ENCODE measurements at regions not wholly inside any gene's neighbourhood (a gene's known extent, or its start where the extent isn't known, plus 50 kb on each side); places are given as distances from the start of the nearest gene placed in this dataset.
"Not testable (repeated sequence)": the region's sequence is repeated elsewhere in the genome, so short reads cannot be mapped to it uniquely, and the experiment has no call there.

DNA sequence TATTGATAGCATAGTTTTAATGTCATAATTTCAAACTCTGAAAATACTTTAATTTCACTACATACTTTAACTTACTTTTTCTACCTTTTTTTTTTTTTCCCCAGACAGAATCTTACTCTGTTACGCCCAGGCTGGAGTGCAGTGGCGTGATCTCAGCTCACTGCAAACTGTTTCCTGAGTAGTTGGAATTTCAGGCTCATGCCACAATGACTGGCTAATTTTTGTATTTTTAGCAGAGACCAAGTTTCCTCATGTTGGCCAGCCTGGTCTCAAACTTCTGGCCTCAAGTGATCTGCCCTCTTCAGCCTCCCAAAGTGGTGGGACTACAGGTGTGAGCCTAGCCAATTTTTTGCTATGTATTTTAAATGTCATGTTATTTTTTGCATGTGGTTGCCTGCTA lies 741.6 kb downstream of the TRAM1L1 start:
- no peak for DNase-seq (ENCODE audit: low read depth in 4 of 4, low spot score in 3 of 4)

DNA sequence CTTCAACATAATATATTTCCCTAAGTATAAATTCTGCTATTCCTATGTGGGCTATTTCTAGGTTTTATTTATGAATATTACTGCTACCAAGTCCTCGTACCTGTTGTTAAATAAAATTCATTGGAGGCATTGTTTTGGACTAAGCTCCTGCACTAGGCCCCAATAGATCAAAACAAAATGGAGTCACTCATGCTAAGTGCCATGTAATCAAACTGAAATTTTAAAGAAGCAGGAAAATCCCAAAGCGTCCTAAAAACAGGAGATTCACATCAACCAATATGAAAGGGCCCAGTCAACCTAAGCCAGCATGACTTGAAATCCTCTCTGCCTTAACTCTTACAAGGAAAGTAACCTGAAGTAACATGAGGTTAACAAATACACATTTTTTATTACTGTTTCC lies 743.2 kb downstream of the TRAM1L1 start:
- DNase-seq (ENCODE audit: low read depth in 4 of 4, low spot score in 3 of 4): no peak

DNA sequence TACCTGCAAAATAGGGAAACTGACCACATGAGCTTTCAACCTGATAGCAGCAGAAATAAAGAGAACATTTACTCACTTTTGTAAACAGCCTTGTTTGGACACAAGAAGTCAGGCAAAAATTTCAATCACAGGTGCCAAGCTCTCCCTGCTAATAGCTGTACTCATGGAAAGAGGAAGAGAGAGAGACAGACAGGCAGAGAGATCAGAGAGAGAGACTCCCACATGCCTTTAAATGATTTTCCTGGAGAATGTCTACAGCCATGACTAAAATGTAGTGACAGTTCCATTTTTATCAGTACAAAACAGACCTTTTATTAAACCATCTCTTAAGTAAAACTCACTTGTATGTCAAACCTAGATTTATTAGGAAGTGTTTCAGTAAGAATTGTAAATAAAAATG lies 752.9 kb downstream of the TRAM1L1 start:
- DNase-seq (ENCODE audit: low read depth in 4 of 4, low spot score in 3 of 4): no peak

DNA sequence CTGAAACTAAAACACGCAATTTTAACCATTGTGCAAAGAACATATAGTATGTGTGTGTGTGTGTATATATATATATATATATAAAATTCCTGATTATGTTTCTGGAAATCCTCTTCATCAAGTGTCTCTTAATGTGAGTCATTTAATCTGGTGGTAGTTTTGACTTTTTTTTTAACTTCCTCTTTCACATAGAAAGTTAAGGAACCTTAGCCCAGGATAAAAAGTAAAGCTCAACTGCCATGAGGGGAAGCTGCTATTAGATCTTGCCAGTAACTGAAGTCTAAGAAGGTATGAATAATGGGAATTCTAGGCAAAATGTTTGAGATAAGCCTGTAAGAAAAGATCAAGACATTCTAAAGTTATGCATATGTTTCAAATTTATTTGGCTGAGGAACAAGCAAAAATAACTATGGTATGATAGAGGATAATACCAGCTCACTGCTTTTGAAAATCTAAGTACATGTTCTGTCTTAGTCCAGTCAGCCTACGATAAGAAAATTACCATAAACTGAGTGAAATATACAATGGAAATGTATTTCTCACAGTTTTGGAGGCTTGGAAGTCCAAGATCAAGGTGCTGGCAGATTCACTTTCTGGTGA lies 757.0 kb downstream of the TRAM1L1 start:
- no peak for DNase-seq (ENCODE audit: low read depth in 4 of 4, low spot score in 3 of 4)

DNA sequence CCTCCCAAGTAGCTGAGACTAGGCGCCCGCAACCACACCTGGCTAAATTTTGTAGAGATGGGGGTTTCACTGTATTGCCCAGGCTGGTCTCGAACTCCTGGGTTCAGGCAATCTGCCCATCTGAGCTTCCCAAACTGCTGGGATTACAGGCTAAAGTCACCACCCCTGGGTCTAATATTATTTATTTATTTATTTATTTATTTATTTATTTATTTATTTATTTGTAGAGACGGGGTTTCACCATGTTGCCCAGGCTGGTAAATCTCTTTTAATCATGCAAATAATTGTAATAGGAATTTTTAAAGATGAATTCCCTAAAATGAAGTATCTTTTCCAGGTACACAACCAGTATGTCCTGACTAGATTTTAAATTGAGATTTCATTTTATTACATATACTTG lies 761.8 kb downstream of the TRAM1L1 start:
- no peak for DNase-seq (ENCODE audit: low read depth in 4 of 4, low spot score in 3 of 4)

DNA sequence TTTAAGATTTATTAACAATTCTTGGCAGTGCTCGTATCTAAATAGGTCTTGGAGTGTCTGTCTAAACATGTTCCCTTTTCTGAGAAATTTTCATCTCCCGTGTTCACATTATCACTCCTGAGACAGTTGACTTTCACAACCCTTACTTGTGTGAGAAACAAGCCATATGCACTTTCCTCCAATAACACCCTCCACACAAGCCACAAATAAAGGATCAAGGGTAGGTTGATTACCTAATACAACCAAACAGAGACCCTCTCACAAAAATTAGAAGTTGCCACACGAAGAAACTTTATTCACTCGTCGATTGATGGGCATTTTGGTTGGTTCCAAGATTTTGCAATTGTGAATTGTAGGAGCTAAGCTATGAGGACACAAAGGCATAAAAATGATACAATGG lies 763.9 kb downstream of the TRAM1L1 start:
- DNase-seq (ENCODE audit: low read depth in 4 of 4, low spot score in 3 of 4): no peak

DNA sequence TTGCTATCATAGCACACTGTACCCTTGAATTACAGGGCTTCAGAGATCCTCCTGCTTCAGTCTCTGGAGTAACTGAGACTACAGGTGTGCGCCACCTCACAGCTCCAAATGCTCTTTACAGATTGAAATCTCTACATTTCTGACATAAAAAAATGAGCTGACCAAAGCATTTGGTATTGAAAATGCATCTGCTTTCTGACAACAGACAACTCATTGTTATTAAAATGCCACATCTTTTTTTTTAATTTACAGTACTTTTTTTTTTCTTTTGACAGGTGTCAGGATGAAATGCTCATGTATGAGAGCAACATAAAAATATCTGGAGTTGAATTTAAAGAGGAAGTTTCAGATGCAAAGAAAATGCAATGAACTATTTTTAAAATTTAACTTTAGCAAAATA lies 764.5 kb downstream of the TRAM1L1 start:
- DNase-seq (ENCODE audit: low read depth in 4 of 4, low spot score in 3 of 4): no peak

DNA sequence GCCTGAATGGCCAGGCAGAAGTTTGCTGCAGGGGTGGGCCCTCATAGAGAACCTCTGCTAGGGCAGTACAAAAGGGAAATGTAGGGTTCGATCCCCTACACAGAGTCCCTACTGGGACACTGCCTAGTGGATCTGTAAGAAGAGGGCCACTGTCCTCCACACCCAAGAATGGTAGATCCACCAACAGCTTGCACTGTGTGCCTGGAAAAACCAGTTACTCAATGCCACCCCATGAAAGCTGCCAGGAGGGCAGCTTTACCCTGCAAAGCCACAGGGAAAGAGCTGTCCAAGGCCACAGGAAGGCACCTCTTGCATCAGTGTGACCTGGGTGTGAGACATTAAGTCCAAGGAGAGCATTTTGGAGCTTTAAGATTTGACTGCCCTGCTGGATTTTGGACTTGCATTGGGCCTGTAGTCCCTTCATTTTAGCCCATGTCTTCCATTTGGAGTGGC lies 781.6 kb downstream of the TRAM1L1 start:
- DNase-seq (ENCODE audit: low read depth in 4 of 4, low spot score in 3 of 4): no peak

DNA sequence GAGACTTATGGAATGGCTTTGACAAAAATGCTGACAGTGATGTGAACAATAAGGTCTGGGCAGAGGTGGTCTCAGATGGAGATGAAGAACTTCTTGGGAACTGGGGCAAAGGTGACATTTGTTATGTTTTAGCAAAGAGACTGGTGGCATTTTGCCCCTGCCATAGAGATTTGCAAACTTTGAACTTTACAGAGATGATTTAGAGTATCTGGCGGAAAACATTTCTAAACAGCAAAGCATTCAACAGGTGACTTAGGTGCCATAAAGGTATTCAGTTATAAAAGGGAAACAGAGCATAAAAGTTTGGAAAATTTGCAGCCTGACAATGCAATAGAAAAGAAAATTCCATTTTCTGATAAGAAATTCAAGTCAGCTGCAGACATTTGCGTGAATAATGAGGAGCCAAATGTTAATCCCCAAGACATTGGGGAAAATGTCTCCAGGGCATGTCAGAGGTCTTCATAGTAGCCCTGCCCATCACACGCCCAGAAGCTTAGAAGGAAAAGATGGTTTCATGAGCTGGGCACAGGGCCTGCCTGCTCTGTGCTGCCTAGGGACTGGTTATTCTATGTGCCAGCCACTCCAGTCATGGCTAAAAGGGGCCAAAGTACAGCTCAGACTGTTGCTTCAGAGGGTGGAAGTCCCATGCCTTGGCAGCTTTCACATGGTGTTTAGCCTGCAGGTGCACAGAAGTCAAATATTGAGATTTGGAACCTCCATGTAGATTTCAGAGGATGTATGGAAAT lies 782.2 kb downstream of the TRAM1L1 start:
- DNase-seq (ENCODE audit: low read depth in 4 of 4, low spot score in 3 of 4): no peak

DNA sequence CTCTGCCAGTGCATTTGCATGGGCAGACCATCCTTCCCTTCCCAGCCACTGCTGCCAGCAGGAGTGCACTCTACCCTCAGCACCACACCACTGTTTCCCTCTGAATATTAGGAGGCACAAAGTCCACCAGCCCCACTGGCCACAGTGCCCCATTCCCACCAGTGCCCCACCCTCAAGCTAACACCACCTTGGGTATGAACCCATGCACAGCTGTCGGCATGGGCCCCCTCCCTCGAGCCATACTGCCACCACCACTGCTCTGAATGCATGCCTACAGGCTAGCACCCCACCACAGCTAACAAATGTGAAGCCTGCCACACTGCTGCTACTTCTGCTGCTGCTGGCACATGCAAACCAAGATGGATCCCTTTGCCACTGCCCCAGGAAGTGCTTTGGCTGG lies 810.4 kb downstream of the TRAM1L1 start:
- no peak for DNase-seq (ENCODE audit: low read depth in 4 of 4, low spot score in 3 of 4)

DNA sequence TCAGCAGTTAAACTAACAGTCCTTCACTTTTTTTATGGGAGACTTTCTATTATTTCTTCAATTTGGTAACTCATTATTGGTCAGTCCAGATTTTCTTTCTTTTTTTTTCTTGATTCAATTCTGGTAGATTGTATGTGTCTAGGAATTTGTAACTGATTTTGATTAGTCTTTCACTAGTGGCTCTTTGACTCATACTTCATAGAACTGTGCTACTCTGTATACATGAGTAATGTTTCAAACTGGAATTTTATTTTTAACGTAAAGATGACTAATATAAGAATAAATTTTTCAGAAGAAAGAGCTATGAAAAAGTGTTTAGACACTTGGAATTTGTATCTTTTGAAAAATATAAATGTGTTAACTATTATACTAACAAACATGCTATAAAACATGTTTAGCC lies 813.0 kb downstream of the TRAM1L1 start:
- no peak for DNase-seq (ENCODE audit: low read depth in 4 of 4, low spot score in 3 of 4)

DNA sequence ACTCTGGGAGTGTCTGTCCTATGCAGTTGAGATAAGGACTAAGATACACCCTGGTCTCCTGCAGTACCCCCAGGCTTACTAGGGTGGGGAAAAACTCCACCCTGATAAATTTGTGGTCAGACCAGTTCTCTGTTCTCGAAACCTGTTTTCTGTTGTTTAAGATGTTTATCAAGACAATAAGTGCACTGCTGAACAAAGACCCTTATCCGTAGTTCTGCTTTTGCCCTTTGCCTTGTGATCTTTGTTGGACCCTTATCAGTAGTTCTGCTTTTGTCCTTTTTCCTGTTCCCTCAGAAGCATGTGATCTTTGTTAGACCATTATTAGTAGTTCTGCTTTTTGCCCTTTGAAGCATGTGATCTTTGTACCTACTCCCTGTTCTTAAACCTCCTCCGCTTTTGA lies 824.4 kb downstream of the TRAM1L1 start:
- not testable (repeated sequence) for DNase-seq (ENCODE audit: low read depth in 4 of 4, low spot score in 3 of 4)

DNA sequence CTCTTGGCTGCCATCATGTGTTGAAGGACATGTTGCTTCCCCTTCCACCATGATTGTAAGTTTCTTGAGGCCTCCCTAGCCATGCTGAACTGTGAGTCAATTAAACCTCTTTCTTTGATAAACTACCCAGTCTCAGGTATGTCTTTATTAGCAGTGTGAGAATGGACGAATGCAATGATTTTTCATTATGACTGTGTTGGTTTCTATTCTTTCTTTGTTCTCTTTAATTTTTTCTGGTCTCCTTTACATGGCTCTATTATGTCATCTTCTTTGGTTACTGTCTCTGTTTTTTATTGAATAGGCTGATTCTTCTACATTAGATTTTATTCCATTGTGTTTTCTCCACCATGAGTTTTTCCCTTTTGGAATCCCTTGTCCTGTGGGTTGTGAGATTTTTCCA lies 840.6 kb downstream of the TRAM1L1 start:
- no peak for DNase-seq (ENCODE audit: low read depth in 4 of 4, low spot score in 3 of 4)

DNA sequence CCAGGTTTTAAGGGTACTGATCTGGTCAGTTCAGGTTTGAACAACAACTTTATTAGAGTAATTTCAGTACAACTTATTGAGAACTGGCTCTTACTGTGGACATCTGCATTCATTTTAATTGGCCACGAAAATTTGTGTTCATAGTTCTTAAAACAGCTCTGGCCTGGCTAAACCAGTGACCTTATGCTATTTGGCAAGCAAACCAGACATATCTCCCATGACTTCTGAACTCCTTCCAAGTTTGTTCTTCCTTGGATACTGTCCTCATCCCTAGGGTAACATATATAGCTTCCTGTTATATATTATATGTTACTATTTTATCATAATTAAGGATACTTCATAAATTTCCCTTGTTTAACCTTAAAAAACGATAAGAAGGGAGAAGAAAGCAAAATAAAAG lies 841.9 kb downstream of the TRAM1L1 start:
- DNase-seq (ENCODE audit: low read depth in 4 of 4, low spot score in 3 of 4): no peak

DNA sequence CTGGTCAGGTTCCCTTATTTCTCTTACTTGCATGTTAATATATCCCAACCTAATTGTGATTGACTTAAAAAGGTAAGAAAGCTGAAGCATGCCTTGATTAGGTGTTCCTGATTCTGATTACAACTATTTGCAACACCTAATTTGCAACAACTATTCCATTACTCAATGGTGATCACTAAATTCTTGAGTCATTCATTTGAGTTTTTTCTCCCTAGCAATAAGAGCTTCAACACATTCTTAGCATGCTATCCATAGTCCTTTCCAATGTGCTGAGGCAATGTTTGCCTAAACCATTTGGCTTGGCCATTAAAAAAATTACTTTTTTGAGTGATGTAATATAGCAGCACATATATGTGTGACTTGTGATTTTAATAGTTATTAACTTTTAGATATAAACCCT lies 851.4 kb downstream of the TRAM1L1 start:
- no peak for DNase-seq (ENCODE audit: low read depth in 4 of 4, low spot score in 3 of 4)

DNA sequence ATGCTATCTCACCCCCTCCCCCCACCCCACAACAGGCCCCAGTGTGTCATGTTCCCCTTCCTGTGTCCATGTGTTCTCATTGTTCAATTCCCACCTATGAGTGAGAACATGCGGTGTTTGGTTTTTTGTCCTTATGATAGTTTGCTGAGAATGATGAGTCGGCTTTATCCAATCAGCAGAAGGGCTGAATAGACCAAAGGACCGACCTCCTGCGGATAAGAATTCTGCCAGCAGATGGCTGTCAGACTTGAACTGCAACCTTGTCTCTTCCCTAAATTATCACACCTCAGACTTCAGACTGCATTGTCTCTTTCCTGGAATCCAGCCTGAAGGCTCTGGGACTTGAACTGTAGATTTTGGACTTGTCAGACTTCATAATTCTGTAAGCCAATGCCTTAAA lies 853.4 kb downstream of the TRAM1L1 start:
- DNase-seq (ENCODE audit: low read depth in 4 of 4, low spot score in 3 of 4): not testable (repeated sequence)

DNA sequence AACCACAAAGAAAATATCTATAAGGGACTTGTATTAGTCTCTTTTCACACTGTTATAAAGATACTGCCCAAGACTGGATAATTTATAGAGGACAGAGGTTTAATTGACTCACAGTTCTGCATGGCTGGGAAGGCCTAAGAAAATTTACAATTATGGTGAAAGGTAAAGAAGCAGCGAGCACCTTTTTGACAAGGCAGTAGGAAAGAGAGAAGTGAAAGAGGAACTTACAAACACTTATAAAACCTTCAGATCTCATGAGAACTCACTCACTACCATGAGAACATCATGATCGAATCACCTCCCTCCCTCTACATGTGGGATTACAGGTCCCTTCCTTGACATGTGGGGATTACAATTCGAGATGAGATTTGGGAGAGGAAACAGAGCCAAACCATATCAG lies 856.0 kb downstream of the TRAM1L1 start:
- no peak for DNase-seq (ENCODE audit: low read depth in 4 of 4, low spot score in 3 of 4)

DNA sequence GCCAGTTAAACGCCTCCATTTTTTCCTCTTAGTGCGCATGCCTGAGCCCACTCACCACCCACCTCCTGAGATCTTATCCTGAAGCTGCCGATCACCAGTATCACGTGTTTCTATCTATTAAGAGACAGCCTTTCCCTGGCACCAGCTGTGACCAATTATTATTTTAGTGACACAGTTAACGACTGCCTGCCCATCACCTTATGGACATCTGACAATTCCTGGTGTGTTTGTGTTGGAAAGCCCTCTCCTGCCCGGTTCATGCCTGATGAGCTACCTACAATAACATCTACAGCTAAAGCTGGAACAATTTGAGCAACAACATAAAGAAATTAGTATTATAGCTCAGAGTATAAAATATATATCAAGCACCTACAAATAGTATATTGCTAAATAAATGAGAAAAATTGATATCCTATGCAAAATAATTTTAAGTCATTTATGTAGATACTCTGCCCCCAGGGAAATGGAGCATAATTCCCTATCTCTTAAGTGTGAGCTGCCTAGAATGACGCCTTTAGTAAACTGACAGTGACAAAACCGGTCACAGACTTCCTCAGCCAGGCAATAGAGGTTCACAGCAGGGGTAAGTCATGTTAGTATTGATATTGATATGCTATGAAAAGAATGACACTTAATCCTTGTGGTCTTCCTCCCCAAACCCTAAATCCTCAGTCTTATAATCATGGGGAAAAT lies 862.2 kb downstream of the TRAM1L1 start:
- no peak for DNase-seq (ENCODE audit: low read depth in 4 of 4, low spot score in 3 of 4)

DNA sequence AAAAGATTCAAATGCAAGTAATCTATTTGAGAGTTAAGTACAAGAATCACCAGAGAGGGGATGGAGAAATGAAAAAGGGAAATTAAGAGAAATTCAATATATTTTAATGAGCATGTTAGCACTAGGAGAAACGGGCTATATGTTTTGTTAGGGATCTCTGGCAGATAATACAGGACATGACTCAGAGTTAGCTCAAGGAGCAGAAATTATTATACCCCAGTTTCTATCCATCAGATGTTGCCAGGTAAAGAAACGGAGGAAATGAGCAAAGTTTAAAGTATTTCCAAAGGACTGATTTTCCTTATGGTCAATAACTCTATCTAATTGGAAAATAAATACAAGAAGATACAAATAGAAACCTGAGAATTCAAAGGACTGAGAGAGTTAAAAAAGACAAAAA lies 867.6 kb downstream of the TRAM1L1 start:
- DNase-seq (ENCODE audit: low read depth in 4 of 4, low spot score in 3 of 4): no peak

DNA sequence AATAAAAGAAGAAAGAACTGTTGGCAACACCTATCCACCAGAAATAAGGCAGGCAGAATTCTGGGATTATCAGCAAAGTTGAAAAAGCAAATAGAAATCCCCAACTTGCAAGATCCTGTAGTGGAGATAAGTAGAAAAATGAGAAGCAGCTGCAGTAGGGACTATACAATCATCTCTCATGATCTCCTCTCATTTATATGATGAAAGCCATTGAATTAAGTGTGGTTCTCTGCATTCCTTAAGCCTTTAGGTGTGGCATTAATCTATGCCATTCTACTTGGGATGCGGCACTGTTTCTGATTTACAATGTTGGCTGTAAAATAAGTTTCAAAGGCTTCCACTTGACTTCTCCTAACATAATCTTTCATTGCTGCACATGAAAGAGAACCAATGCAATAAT lies 869.8 kb downstream of the TRAM1L1 start:
- no peak for DNase-seq (ENCODE audit: low read depth in 4 of 4, low spot score in 3 of 4)

DNA sequence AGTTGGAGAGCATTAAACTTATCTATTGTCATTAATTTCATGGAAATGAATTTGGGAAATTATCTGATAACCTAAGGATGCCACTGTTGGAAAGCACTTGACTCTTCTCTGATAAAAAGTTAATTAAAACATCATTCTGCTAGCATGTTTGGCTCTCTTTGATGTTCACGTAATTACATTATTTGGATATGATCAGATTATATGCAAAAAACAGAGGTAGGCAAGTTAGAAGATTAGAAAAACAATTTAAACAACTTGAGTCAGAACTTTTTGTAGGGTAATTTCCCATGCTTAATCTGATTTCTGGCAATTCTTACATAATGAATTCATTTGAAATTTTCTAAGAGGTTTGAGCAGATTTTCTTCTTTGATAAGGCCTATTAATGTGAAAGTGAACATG lies 882.9 kb downstream of the TRAM1L1 start:
- no peak for DNase-seq (ENCODE audit: low read depth in 4 of 4, low spot score in 3 of 4)

DNA sequence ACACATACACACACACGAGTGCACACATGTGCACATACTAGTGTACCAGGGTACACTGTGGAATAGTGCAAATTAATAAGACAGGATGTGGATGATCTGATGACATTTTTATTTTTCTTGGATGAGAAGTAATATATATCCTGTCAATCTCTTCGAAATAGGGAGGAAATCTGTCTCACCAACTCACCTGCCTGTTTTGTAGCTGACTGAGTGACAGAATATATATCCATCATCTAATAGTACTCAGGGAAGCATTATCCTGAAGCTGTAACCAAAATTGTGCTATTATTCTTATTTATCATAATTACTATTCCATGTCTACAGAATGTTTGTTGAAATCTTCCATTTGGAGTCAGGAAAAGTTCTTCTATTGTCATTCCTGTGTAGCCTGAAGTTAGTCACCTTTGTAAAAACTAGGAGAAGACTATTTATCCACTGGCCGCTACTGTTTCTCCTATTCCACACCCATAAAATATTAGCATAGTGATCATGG lies 888.0 kb downstream of the TRAM1L1 start:
- no peak for DNase-seq (ENCODE audit: low read depth in 4 of 4, low spot score in 3 of 4)

All from right renal pelvis (tissue), 4 donors.